ENCODE measurements at regions not wholly inside any gene's neighbourhood (a gene's known extent, or its start where the extent isn't known, plus 50 kb on each side); places are given as distances from the start of the nearest gene placed in this dataset.

DNA sequence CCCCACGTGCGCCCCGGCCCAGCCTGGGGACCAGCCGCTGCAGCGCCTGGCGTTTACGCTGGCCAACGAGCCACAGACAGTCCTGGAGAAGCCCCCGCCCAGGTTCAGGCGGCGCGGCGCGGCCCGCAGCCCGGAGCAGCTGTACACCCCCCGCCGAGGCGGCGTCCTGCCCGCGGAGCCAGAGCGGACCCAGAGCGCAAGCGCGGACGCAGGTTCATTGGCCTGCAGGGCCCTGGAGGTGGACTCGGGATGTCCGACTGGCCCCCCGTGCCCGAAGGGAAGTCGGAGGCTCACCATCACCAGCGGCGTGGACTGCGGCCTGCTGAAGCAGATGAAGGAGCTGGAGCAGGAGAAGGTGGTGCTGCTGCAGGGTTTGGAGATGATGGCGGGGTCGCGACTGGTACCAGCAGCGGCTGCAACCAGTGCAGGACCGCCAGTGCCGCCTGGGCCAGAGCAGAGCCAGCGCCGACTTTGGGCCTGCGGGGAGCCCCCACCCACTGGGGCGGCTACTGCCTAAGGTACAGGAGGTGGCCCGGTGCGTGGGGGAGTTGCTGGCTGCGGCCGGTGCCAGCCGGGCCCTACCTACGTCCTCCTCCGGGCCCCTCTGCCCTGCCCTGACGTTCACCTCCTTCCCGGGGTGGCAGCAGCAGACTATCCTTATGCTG, 72.0 kb upstream of the KCTD7 start:
- no peaks in the 10 kb centered on the region for H3K9me3 Mint-ChIP-seq
- Histone ChIP-seq H3K4me2 (no peak overlapping the region), H3K79me2 (replicated peaks; ENCODE audit: insufficient read depth) (peaks cover 17% of the 10 kb centered on the region), H3K4me1 (ENCODE audit: insufficient read depth) (no peaks in the 10 kb centered on the region; the same call in 1 of the 2 replicates), H4K20me1 (replicated peaks; ENCODE audit: insufficient read depth) (peaks cover 12% of the 10 kb centered on the region; the same call in 1 of the 2 replicates), H3K27me3 (ENCODE audit: insufficient read depth) (no peaks in the 10 kb centered on the region), H2AFZ (no peak overlapping the region), H3F3A (replicated peaks; ENCODE audit: low read depth) (0 out of 2 replicates have a peak, but pooled peaks cover 5% of the 10 kb centered on the region), H3K9me2 (ENCODE audit: insufficient read depth) (no peaks in the 10 kb centered on the region), H3K4me3 (no peak overlapping the region), H3K27ac (ENCODE audit: low read depth) (no peak overlapping the region), H3K36me3 (ENCODE audit: insufficient read depth) (peaks cover 16% of the 10 kb centered on the region)
- H3K4me1 Mint-ChIP-seq = peaks cover 7% of the 10 kb centered on the region
- TF ChIP-seq EZH2 (IDR thresholded peaks at IDR 0.05; ENCODE audit: low read depth, unreplicated experiment) (no peak), EZH2phosphoT487 (IDR thresholded peaks at IDR 0.05; ENCODE audit: unreplicated experiment) (no peak), JUNB (IDR thresholded peaks at IDR 0.05; ENCODE audit: unreplicated experiment) (no peak), NANOG (IDR thresholded peaks at IDR 0.05; ENCODE audit: borderline replicate concordance) (no peak), CREB1 (CRISPR knock-in tag; IDR thresholded peaks at IDR 0.05; ENCODE audit: low read depth) (no peak), ZNF331 (CRISPR knock-in tag; IDR thresholded peaks at IDR 0.05; ENCODE audit: low read depth) (no peak)
- TF ChIP-seq, protein P1, sequence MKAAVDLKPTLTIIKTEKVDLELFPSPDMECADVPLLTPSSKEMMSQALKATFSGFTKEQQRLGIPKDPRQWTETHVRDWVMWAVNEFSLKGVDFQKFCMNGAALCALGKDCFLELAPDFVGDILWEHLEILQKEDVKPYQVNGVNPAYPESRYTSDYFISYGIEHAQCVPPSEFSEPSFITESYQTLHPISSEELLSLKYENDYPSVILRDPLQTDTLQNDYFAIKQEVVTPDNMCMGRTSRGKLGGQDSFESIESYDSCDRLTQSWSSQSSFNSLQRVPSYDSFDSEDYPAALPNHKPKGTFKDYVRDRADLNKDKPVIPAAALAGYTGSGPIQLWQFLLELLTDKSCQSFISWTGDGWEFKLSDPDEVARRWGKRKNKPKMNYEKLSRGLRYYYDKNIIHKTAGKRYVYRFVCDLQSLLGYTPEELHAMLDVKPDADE (IDR thresholded peaks at IDR 0.05) = no peak
- TF ChIP-seq, protein P2, sequence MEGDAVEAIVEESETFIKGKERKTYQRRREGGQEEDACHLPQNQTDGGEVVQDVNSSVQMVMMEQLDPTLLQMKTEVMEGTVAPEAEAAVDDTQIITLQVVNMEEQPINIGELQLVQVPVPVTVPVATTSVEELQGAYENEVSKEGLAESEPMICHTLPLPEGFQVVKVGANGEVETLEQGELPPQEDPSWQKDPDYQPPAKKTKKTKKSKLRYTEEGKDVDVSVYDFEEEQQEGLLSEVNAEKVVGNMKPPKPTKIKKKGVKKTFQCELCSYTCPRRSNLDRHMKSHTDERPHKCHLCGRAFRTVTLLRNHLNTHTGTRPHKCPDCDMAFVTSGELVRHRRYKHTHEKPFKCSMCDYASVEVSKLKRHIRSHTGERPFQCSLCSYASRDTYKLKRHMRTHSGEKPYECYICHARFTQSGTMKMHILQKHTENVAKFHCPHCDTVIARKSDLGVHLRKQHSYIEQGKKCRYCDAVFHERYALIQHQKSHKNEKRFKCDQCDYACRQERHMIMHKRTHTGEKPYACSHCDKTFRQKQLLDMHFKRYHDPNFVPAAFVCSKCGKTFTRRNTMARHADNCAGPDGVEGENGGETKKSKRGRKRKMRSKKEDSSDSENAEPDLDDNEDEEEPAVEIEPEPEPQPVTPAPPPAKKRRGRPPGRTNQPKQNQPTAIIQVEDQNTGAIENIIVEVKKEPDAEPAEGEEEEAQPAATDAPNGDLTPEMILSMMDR (conservative IDR thresholded peaks at IDR 0.05; ENCODE audit: low read depth in 2 of 2) = no peak
- TF ChIP-seq, protein P3, sequence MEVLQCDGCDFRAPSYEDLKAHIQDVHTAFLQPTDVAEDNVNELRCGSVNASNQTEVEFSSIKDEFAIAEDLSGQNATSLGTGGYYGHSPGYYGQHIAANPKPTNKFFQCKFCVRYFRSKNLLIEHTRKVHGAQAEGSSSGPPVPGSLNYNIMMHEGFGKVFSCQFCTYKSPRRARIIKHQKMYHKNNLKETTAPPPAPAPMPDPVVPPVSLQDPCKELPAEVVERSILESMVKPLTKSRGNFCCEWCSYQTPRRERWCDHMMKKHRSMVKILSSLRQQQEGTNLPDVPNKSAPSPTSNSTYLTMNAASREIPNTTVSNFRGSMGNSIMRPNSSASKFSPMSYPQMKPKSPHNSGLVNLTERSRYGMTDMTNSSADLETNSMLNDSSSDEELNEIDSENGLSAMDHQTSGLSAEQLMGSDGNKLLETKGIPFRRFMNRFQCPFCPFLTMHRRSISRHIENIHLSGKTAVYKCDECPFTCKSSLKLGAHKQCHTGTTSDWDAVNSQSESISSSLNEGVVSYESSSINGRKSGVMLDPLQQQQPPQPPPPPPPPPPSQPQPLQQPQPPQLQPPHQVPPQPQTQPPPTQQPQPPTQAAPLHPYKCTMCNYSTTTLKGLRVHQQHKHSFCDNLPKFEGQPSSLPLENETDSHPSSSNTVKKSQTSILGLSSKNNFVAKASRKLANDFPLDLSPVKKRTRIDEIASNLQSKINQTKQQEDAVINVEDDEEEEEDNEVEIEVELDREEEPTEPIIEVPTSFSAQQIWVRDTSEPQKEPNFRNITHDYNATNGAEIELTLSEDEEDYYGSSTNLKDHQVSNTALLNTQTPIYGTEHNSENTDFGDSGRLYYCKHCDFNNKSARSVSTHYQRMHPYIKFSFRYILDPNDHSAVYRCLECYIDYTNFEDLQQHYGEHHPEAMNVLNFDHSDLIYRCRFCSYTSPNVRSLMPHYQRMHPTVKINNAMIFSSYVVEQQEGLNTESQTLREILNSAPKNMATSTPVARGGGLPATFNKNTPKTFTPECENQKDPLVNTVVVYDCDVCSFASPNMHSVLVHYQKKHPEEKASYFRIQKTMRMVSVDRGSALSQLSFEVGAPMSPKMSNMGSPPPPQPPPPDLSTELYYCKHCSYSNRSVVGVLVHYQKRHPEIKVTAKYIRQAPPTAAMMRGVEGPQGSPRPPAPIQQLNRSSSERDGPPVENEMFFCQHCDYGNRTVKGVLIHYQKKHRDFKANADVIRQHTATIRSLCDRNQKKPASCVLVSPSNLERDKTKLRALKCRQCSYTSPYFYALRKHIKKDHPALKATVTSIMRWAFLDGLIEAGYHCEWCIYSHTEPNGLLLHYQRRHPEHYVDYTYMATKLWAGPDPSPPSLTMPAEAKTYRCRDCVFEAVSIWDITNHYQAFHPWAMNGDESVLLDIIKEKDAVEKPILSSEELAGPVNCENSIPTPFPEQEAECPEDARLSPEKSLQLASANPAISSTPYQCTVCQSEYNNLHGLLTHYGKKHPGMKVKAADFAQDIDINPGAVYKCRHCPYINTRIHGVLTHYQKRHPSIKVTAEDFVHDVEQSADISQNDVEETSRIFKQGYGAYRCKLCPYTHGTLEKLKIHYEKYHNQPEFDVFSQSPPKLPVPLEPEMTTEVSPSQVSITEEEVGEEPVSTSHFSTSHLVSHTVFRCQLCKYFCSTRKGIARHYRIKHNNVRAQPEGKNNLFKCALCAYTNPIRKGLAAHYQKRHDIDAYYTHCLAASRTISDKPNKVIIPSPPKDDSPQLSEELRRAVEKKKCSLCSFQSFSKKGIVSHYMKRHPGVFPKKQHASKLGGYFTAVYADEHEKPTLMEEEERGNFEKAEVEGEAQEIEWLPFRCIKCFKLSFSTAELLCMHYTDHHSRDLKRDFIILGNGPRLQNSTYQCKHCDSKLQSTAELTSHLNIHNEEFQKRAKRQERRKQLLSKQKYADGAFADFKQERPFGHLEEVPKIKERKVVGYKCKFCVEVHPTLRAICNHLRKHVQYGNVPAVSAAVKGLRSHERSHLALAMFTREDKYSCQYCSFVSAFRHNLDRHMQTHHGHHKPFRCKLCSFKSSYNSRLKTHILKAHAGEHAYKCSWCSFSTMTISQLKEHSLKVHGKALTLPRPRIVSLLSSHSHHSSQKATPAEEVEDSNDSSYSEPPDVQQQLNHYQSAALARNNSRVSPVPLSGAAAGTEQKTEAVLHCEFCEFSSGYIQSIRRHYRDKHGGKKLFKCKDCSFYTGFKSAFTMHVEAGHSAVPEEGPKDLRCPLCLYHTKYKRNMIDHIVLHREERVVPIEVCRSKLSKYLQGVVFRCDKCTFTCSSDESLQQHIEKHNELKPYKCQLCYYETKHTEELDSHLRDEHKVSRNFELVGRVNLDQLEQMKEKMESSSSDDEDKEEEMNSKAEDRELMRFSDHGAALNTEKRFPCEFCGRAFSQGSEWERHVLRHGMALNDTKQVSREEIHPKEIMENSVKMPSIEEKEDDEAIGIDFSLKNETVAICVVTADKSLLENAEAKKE (CRISPR knock-in tag; IDR thresholded peaks at IDR 0.05) = no peak
- no peak overlapping the region for H3K27ac Mint-ChIP-seq
- no peak for DNase-seq (ENCODE audit: low spot score)
- peaks cover 40% of the 10 kb centered on the region for H3K36me3 Mint-ChIP-seq (ENCODE audit: low read depth)
- H3K27me3 Mint-ChIP-seq (ENCODE audit: insufficient read depth, low read depth, poor library complexity) = peaks cover 6% of the 10 kb centered on the region
- no peak for ATAC-seq
- no peak overlapping the region for H3K4me3 Mint-ChIP-seq
